ENCODE measurements at regions not wholly inside any gene's neighbourhood (a gene's known extent, or its start where the extent isn't known, plus 50 kb on each side); places are given as distances from the start of the nearest gene placed in this dataset.
"Not testable (repeated sequence)": the region's sequence is repeated elsewhere in the genome, so short reads cannot be mapped to it uniquely, and the experiment has no call there.

GRCh38 chr7:23887660-23888059 lies 177.6 kb downstream of the STK31 start:
- no peak for DNase-seq

- no peak for DNase-seq
Measured at GRCh38 chr7:23888958-23889357, 178.9 kb downstream of the STK31 start.

- no peak for DNase-seq
Measured at GRCh38 chr7:23889566-23889965, 179.5 kb downstream of the STK31 start.

GRCh38 chr7:23892019-23892418 lies 182.0 kb downstream of the STK31 start:
- no peak for DNase-seq

- DNase-seq = no peak
Measured at GRCh38 chr7:23893176-23893941, 183.3 kb downstream of the STK31 start.

- no peak for DNase-seq
Measured at GRCh38 chr7:23893942-23894891, 184.2 kb downstream of the STK31 start.

GRCh38 chr7:23894892-23895569 lies 185.0 kb downstream of the STK31 start:
- no peak for DNase-seq

- DNase-seq = no peak
Measured at GRCh38 chr7:23895666-23896096, 185.7 kb downstream of the STK31 start.

- DNase-seq = no peak
Measured at GRCh38 chr7:23898619-23899018, 188.6 kb downstream of the STK31 start.

GRCh38 chr7:23904901-23905300 lies 194.9 kb downstream of the STK31 start:
- DNase-seq = not testable (repeated sequence)

GRCh38 chr7:23907012-23907411 lies 197.0 kb downstream of the STK31 start:
- DNase-seq = no peak

- no peak for DNase-seq
Measured at GRCh38 chr7:23909426-23909825, 199.4 kb downstream of the STK31 start.

- no peak for DNase-seq
Measured at GRCh38 chr7:23912065-23912464, 202.0 kb downstream of the STK31 start.

- no peak for DNase-seq
Measured at GRCh38 chr7:23913016-23913415, 203.0 kb downstream of the STK31 start.

GRCh38 chr7:23915236-23915635 lies 205.2 kb downstream of the STK31 start:
- no peak for DNase-seq

- DNase-seq = no peak
Measured at GRCh38 chr7:23918286-23918685, 208.3 kb downstream of the STK31 start.

- no peak for DNase-seq
Measured at GRCh38 chr7:23918856-23919255, 208.8 kb downstream of the STK31 start.

GRCh38 chr7:23925088-23925487 lies 215.1 kb downstream of the STK31 start:
- DNase-seq = no peak

GRCh38 chr7:23927709-23928417 lies 217.8 kb downstream of the STK31 start:
- DNase-seq = no peak

GRCh38 chr7:23928418-23928775 lies 218.4 kb downstream of the STK31 start:
- no peak for DNase-seq

- DNase-seq = peak; percentile 18
Measured at GRCh38 chr7:23930312-23930711, 220.3 kb downstream of the STK31 start.

GRCh38 chr7:23931633-23932032 lies 221.6 kb downstream of the STK31 start:
- no peak for DNase-seq

GRCh38 chr7:23938215-23938614 lies 228.2 kb downstream of the STK31 start:
- no peak for DNase-seq
